ENCODE measurements at regions not wholly inside any gene's neighbourhood (a gene's known extent, or its start where the extent isn't known, plus 50 kb on each side); places are given as distances from the start of the nearest gene placed in this dataset.

DNA sequence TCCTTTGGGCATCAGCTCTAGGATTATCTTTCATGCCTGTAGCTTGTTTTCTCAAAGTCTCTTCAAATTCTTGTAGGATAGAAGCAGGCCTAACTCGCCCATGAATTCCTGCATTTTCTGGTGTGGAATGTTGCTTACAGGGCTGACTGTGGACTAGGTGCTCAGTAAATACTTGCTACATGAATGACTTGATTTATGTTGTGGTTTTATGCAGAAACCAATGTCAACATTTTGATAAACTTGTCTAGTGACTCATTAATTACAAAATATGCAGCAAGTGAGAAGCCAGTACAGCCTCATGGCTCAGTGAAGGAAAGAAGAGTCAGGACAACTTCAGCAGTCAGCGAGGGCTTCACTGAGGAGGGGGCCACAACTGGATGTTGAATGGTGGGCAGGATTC, 110.6 kb upstream of the SIX2 start:
- H3K36me3 ChIP-seq, result no peaks in the 10 kb centered on the region
- H3K4me1 ChIP-seq, result no peaks in the 10 kb centered on the region
- intact Hi-C loops (cut with DNase I), result no loop called here
- no peak overlapping the region for H3K27ac ChIP-seq
- TF ChIP-seq, protein P1, sequence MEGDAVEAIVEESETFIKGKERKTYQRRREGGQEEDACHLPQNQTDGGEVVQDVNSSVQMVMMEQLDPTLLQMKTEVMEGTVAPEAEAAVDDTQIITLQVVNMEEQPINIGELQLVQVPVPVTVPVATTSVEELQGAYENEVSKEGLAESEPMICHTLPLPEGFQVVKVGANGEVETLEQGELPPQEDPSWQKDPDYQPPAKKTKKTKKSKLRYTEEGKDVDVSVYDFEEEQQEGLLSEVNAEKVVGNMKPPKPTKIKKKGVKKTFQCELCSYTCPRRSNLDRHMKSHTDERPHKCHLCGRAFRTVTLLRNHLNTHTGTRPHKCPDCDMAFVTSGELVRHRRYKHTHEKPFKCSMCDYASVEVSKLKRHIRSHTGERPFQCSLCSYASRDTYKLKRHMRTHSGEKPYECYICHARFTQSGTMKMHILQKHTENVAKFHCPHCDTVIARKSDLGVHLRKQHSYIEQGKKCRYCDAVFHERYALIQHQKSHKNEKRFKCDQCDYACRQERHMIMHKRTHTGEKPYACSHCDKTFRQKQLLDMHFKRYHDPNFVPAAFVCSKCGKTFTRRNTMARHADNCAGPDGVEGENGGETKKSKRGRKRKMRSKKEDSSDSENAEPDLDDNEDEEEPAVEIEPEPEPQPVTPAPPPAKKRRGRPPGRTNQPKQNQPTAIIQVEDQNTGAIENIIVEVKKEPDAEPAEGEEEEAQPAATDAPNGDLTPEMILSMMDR (IDR thresholded peaks at IDR 0.05), result no peak
- no peak for ATAC-seq
- H3K9me3 ChIP-seq, result no peaks in the 10 kb centered on the region
- DNase-seq, result no peak
- H3K27me3 ChIP-seq, result no peaks in the 10 kb centered on the region
- no peak overlapping the region for H3K4me3 ChIP-seq

DNA sequence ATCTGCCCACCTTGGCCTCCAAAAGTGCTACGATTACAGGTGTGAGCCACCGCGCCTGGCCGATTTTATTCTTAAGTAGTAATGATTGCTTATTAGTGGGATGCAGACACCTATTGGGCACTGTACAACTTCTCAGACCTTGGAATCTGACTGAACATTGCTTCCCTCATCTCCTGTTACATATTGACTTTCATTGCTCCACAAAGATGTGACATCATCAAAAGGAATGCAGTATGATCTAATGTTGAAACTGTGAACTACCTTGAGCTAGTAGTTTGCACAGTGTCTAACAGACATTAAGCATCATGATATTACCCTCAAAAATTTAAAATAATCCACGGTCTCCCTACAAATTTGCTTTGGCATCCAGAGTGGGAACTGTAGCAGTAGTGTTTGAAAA, 109.8 kb upstream of the SIX2 start:
- Histone ChIP-seq H3K4me3 (no peak overlapping the region), H3K4me1 (no peaks in the 10 kb centered on the region), H3K9me3 (no peaks in the 10 kb centered on the region), H3K27ac (no peak overlapping the region), H3K27me3 (no peaks in the 10 kb centered on the region), H3K36me3 (no peaks in the 10 kb centered on the region)
- ATAC-seq, result no peak
- TF ChIP-seq, protein P1 (IDR thresholded peaks at IDR 0.05), result no peak
- DNase-seq, result no peak
- intact Hi-C loops (cut with DNase I), result no loop called here

DNA sequence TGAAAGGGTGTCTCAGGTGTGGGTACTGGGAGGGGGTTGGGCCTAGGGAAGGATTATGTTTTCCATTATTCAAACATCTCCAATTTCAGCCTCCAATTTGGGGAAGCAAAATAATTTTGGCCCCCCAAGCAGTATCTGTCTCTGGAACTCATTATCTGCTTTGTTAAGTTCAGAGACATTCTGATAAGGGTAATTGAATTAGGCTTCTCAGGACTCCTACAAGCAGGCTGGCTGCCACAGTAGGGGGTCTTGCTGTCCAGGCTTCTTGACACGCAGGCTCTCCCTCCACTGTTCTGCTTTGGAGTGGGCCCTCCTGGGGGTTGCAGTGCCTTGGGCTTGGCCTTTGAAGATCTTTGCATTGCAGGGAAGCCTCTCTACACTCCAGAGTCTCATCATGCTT, 108.1 kb upstream of the SIX2 start:
- ATAC-seq (no peak), DNase-seq (no peak)
- Histone ChIP-seq H3K9me3 (no peaks in the 10 kb centered on the region), H3K36me3 (no peaks in the 10 kb centered on the region), H3K27ac (no peak overlapping the region), H3K4me1 (no peaks in the 10 kb centered on the region), H3K27me3 (no peaks in the 10 kb centered on the region), H3K4me3 (no peak overlapping the region)
- intact Hi-C loops (cut with DNase I), result no loop called here
- TF ChIP-seq, protein P1 (IDR thresholded peaks at IDR 0.05), result no peak

DNA sequence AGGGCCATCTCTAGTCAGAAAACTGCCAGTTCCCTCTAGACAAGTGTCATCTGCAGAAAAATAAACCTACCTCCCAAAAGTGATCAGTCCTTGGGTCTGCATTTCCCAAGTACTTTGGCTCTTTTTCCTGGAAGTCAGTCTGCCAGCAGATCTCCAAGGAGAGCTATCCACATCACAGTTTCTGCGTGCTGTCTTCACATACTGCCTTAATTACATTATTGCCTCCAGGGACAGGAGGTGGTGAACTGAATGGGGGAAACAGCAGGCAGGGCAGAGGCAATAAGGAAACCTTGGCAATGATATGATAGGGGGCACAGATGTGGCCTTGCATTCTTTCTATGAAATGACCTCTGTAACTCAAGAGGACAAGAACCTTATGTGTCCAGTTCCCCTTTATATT, 105.9 kb upstream of the SIX2 start:
- ATAC-seq, result no peak
- no peak overlapping the region for H3K4me3 ChIP-seq
- TF ChIP-seq, protein P1 (IDR thresholded peaks at IDR 0.05), result no peak
- H3K9me3 ChIP-seq, result no peaks in the 10 kb centered on the region
- H3K36me3 ChIP-seq, result no peaks in the 10 kb centered on the region
- H3K4me1 ChIP-seq, result no peaks in the 10 kb centered on the region
- H3K27me3 ChIP-seq, result no peaks in the 10 kb centered on the region
- no peak overlapping the region for H3K27ac ChIP-seq
- intact Hi-C loops (cut with DNase I), result no loop called here
- no peak for DNase-seq

DNA sequence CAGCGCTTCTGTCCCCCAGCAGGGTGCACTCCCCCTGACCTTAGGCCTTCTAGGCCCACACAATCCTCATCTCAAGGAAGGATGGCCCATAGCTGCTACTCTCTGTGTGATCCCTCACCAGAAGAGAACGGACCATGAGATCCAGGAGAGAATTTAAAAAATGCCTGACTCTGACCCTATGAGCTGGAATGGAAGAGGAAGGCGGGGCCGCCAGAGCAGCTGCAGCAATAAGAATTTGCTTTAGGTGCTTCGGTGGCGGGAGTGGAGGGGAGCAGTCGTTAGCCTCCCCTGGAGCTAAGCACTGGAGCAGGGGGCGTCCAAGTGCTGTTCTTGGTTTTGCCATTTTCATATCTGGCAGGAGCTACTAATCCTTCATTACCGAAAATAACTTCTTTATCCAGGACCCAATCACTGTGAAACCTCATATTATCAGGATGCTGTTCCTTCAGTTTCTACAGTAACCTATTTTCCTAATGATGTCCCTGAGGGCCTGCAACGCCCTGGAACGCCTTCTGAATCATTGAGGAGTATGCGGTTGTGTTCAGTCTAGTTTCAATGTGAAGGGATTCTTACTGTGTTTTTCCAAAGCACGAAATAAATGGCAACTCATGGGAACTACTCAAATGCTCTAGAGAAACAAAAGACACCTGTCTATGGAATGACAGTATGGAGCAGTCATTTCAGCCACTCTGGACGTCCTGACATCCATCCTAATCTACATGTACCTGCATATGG, 105.1 kb upstream of the SIX2 start:
- TF ChIP-seq, protein P1 (IDR thresholded peaks at IDR 0.05), result no peak
- Histone ChIP-seq H3K36me3 (no peaks in the 10 kb centered on the region), H3K27ac (no peak overlapping the region), H3K9me3 (no peaks in the 10 kb centered on the region), H3K27me3 (no peaks in the 10 kb centered on the region), H3K4me3 (no peak overlapping the region), H3K4me1 (no peaks in the 10 kb centered on the region)
- DNase-seq (no peak), ATAC-seq (no peak)
- intact Hi-C loops (cut with DNase I), result no loop called here

DNA sequence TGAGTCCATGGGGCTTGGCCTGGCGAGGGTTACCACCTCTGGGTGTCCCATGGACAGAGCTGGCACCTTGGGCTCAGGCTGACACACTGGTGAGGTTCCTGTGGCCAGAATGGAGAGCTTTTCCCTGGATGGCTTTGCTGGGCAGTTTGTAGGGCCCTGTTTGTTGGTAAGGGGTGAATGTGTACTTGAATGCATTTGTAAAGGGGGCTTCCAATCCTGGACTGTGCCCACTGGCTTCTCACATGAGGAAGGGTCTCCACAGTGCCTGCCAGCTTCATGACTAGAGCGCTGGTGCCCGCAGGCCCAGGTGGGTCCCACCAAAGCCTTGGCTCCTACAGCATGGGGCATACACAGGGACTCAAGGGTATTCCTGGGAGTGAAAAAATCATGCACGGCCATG, 103.5 kb upstream of the SIX2 start:
- no peak for DNase-seq
- Histone ChIP-seq H3K9me3 (no peaks in the 10 kb centered on the region), H3K4me1 (no peaks in the 10 kb centered on the region), H3K27ac (no peak overlapping the region), H3K4me3 (no peak overlapping the region), H3K27me3 (no peaks in the 10 kb centered on the region), H3K36me3 (no peaks in the 10 kb centered on the region)
- ATAC-seq, result no peak
- intact Hi-C loops (cut with DNase I), result no loop called here
- TF ChIP-seq, protein P1 (IDR thresholded peaks at IDR 0.05), result no peak

Measured in upper lobe of right lung (tissue), 1 donor.